Glutamatergic neuron (in vitro differentiated cells): ENCODE measurements at regions not wholly inside any gene's neighbourhood (a gene's known extent, or its start where the extent isn't known, plus 50 kb on each side); places are given as distances from the start of the nearest gene placed in this dataset.
A peak's percentile ranks its signal among the peaks of the same experiment; 100 is the strongest.

ENCODE experiments used
- DNase-seq: peaks from one replicate; pipeline ENCODE4 v3.0.0; 2022
- H3K27ac Mint-ChIP-seq: one replicate; pipeline ENCODE4 v1.8.0; 2020; ENCODE audit warnings: mild to moderate bottlenecking, mixed read lengths, inconsistent platforms; ENCODE audit not compliant: unreplicated experiment
- H3K27me3 Mint-ChIP-seq: one replicate; pipeline ENCODE4 v1.8.0; 2020; ENCODE audit warnings: mild to moderate bottlenecking, moderate library complexity, mixed read lengths, inconsistent platforms; ENCODE audit not compliant: unreplicated experiment
- H3K36me3 Mint-ChIP-seq: one replicate; pipeline ENCODE4 v1.8.0; 2020; ENCODE audit warnings: mild to moderate bottlenecking, mixed read lengths, inconsistent platforms; ENCODE audit not compliant: unreplicated experiment
- H3K4me1 Mint-ChIP-seq: one replicate; pipeline ENCODE4 v1.8.0; 2020; ENCODE audit warnings: mild to moderate bottlenecking, low read depth, mixed read lengths, inconsistent platforms; ENCODE audit not compliant: unreplicated experiment
- H3K4me3 Mint-ChIP-seq: one replicate; pipeline ENCODE4 v1.8.0; 2020; ENCODE audit warnings: mild to moderate bottlenecking, mixed read lengths, inconsistent platforms; ENCODE audit not compliant: unreplicated experiment
- H3K9me3 Mint-ChIP-seq: one replicate; pipeline ENCODE4 v1.8.0; 2020; ENCODE audit warnings: mild to moderate bottlenecking, moderate library complexity, mixed read lengths, inconsistent platforms; ENCODE audit not compliant: unreplicated experiment
- CTCF ChIP-seq: fragments of 200-600 bp; sonication (generic); IDR thresholded peaks from one replicate; pipeline ENCODE4 v1.5.0; 2021; ENCODE audit not compliant: partially characterized antibody, unreplicated experiment

GRCh38 chr1:24993871-24994580 is 64.0 kb upstream of the RUNX3 start:
- H3K27ac Mint-ChIP-seq = no peak overlapping the region
- peaks cover 13% of the 10 kb centered on the region for H3K27me3 Mint-ChIP-seq

DNA sequence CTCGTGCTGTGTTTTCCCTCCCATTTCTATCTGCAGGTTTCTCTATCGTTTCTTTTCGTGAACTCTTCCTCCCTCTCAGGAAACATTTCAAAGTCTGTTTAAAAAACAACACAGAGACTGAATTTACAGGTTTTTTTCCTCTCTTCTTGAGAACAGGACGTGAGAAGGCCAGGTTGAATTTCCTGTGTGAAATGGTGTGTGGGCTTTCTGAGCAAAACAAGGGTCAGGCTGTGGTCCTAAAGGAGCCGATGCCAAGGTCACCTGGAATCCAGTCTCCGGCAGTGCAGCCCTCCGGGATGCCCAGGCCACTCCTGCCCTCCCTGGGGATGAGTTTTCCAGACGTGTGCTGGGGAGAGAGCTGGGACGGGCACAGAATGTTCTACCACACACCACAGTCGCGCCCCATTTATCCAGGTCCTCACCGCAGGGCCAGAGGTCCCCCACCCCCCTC is 62.7 kb upstream of the RUNX3 start:
- no peak overlapping the region for H3K4me3 Mint-ChIP-seq
- DNase-seq = peak; percentile 5
- peaks cover 5% of the 10 kb centered on the region for H3K36me3 Mint-ChIP-seq
- H3K9me3 Mint-ChIP-seq = peaks cover 8% of the 10 kb centered on the region
- peaks cover 2% of the 10 kb centered on the region for H3K4me1 Mint-ChIP-seq
- peaks cover 13% of the 10 kb centered on the region for H3K27me3 Mint-ChIP-seq
- no peak overlapping the region for H3K27ac Mint-ChIP-seq
- TF ChIP-seq CTCF = no peak

More at GRCh38 chr1:24993871-24994580, 64.0 kb upstream of the RUNX3 start:
- peak; percentile 12 for DNase-seq
- peaks cover 5% of the 10 kb centered on the region for H3K36me3 Mint-ChIP-seq
- peaks cover 8% of the 10 kb centered on the region for H3K9me3 Mint-ChIP-seq
- H3K4me3 Mint-ChIP-seq = no peak overlapping the region
- TF ChIP-seq CTCF = no peak
- H3K4me1 Mint-ChIP-seq = peaks cover 2% of the 10 kb centered on the region

DNA sequence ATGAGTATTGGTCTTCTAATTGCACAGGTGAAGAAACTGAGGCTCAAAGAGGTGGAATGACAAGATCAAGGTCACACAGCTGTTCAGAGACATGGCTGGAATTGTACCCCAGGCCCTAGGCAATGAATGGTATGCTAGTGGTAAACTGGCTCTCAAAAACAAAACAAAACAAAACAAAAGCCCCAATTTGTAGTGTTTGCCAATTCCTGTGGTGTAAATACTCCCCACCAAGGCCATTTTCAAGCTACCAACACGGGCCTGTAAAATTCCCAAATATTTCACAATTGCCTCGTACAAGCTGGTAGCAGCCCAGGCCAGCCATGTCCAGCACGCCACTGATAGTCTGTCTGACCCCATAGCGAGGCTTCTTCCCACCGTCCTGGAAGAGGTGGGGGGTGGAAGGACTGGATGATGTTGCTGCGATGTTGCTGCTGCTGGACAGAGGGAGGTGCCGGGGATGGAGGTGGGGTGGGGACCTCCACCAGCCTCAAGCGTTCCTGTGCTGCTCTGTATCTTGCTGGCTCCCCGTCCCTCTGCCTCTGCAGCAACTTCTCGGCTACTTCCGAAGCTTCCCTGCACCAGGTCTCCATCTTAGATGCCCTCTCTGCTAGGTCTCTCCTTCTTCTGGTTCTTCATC is 62.2 kb upstream of the RUNX3 start:
- Mint-ChIP-seq H3K27me3 (peaks cover 15% of the 10 kb centered on the region), H3K4me3 (no peak overlapping the region), H3K36me3 (peaks cover 5% of the 10 kb centered on the region), H3K27ac (no peak overlapping the region), H3K9me3 (peaks cover 8% of the 10 kb centered on the region), H3K4me1 (peaks cover 2% of the 10 kb centered on the region)
- peak; percentile 2 for DNase-seq
- no peak for TF ChIP-seq CTCF

- no peak for TF ChIP-seq CTCF
Observed at GRCh38 chr1:24991697-24992096, 61.6 kb upstream of the RUNX3 start.

More at GRCh38 chr1:24991697-24992096, 61.6 kb upstream of the RUNX3 start:
- Mint-ChIP-seq H3K27ac (peak overlapping the region; percentile 4), H3K27me3 (peaks cover 15% of the 10 kb centered on the region), H3K4me3 (no peak overlapping the region), H3K4me1 (peaks cover 2% of the 10 kb centered on the region), H3K36me3 (peaks cover 5% of the 10 kb centered on the region), H3K9me3 (peaks cover 6% of the 10 kb centered on the region)
- DNase-seq = peak; percentile 6
